ENCODE measurements at regions not wholly inside any gene's neighbourhood (a gene's known extent, or its start where the extent isn't known, plus 50 kb on each side); places are given as distances from the start of the nearest gene placed in this dataset.
A peak's percentile ranks its signal among the peaks of the same experiment; 100 is the strongest.

DNA sequence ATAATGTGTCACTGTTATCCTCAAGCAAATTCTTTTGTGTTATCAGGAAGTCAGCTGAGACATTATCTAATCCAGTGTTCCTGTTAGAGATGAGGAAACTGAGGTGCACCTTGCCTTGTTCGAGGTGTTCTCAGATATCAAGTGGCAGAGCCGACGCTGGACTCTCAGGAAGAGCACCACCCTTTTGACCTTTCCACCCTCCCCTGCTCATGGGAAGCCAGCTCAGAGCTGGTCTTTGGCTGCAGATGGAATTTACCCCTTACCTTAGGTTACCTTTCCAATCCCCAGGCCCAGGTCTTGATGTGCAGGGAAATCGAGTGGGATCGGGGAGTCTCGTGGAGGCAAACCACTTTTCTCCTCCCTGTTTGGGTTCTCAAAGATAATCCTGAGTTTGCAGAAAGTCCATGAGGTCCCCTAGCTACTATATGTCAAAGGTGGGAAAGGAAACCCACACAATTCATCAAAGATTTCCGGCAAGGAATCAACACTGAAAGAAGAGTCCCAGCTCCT is 62.9 kb upstream of the PIM1 start:
- DNase-seq (ENCODE audit: low read depth) = no peak
- H3K4me3 ChIP-seq (ENCODE audit: low read depth, low read length) = no peak overlapping the region
- TF ChIP-seq, protein P1, sequence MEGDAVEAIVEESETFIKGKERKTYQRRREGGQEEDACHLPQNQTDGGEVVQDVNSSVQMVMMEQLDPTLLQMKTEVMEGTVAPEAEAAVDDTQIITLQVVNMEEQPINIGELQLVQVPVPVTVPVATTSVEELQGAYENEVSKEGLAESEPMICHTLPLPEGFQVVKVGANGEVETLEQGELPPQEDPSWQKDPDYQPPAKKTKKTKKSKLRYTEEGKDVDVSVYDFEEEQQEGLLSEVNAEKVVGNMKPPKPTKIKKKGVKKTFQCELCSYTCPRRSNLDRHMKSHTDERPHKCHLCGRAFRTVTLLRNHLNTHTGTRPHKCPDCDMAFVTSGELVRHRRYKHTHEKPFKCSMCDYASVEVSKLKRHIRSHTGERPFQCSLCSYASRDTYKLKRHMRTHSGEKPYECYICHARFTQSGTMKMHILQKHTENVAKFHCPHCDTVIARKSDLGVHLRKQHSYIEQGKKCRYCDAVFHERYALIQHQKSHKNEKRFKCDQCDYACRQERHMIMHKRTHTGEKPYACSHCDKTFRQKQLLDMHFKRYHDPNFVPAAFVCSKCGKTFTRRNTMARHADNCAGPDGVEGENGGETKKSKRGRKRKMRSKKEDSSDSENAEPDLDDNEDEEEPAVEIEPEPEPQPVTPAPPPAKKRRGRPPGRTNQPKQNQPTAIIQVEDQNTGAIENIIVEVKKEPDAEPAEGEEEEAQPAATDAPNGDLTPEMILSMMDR (IDR thresholded peaks at IDR 0.05; ENCODE audit: insufficient read depth, low read length, severe bottlenecking) = no peak
- no peak for FAIRE-seq
- H3K27me3 ChIP-seq (ENCODE audit: control insufficient read depth, insufficient read depth, low read length) = no peaks in the 10 kb centered on the region
- H3K36me3 ChIP-seq (ENCODE audit: control insufficient read depth, insufficient read depth, low read length) = no peaks in the 10 kb centered on the region

DNA sequence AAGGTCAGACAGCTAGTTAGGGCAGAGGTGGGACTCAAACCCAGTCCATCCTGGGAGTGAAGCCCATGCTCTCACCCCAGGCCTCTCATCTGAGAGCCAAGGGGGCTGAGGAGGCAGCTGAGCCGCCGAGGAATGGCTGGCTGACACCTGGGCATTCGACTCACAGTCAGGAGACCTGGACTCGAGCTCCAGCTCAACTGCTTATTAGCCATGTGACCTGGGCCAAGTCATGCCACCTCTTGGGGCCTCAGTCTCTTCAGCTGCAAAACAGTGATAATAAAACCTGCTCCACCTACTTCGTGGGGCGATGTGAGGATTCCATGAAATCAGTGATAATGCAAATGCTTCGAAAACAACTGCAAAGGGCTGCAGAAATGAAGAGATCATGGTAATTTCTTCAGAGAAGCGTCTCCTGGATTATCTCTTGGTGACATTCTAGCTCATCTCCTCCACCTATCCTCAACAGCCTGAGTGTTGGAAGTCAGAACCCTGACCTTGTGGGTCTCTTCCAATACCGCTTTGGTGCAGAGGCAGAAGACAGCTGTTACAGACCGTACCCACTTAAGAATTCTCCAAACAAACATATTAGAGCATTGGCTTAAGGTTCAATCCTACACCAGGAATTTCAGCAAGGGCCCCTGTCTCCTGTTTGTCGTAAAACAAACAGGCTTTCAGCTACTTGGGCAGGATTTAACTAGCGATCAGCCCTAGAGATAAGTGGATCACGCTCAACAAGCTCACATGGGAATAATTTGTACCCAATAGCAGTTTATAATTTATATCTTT is 60.0 kb upstream of the PIM1 start:
- no peak for FAIRE-seq
- TF ChIP-seq, protein P1 (IDR thresholded peaks at IDR 0.05; ENCODE audit: insufficient read depth, low read length, severe bottlenecking) = no peak

DNA sequence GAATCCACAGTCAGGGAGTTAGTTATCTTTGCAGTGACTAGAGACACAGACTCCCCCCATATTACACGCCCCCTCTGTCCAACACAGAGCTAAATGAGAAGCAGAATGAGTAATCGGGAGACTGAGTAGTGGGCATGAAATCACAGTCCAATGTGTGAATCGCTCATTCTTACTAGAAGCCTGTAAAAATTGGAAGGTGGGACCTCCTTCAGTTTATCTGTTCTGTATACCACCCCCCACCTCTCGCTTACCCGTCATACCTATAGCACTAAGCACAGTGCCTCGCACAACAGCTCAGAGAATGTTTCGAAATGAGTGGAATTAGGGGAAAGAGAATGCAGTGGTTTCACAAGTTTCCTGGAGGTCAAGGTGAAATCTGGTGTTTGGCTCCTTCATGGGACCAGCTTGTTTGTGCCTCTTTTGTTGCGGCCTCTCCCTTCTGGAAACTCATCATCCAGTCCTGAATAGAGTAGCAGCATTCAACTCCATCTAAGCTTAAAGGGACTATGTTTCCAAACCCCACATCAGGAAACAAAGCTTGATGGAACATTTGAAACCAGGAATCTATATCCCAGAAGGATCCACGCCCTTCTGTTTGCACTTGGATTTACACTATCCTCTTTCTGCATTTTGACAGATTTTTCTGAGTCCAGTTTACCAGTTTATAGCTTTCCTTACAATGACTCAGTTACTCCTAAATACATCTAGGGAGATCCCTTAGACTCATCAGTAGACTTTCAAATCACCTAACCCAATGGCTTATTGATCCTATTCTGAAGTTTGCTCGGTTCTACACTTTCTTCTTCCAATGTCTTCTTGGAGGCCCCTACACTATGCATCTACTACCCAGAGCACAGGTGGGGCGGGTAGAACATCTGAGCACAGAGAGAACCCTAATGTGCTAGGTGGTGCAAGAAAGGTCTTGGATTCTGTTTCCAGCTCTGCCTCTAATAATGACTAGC is 59.2 kb upstream of the PIM1 start:
- no peaks in the 10 kb centered on the region for H3K27me3 ChIP-seq (ENCODE audit: control insufficient read depth, insufficient read depth, low read length)
- no peak overlapping the region for H3K4me3 ChIP-seq (ENCODE audit: low read depth, low read length)
- no peaks in the 10 kb centered on the region for H3K36me3 ChIP-seq (ENCODE audit: control insufficient read depth, insufficient read depth, low read length)
- TF ChIP-seq, protein P1 (IDR thresholded peaks at IDR 0.05; ENCODE audit: insufficient read depth, low read length, severe bottlenecking) = no peak
- DNase-seq (ENCODE audit: low read depth) (no peak), FAIRE-seq (peak; percentile 28)

More for the DNA sequence above, 60.0 kb upstream of the PIM1 start:
- DNase-seq (ENCODE audit: low read depth) = no peak
- Histone ChIP-seq H3K4me3 (ENCODE audit: low read depth, low read length) (no peak overlapping the region), H3K27me3 (ENCODE audit: control insufficient read depth, insufficient read depth, low read length) (no peaks in the 10 kb centered on the region), H3K36me3 (ENCODE audit: control insufficient read depth, insufficient read depth, low read length) (no peaks in the 10 kb centered on the region)

DNA sequence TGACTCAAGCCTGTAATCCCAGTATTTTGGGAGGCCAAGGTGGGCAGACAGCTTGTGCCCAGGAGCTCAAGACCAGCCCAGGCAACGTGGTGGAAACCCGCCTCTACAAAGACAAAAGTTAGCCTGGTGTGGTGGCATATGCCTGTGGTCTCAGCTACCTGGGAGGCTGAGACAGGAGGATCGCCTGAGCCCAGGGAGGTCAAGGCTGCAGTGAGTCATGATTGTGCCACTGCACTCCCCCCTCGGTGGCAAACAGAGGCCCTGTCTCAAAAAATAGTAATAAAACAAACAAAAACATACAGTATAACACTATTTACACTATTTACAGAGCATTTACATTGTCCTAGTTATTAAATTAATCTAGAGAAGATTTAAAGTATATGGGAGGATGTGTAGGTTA is 56.0 kb upstream of the PIM1 start:
- no peak overlapping the region for H3K4me3 ChIP-seq (ENCODE audit: low read depth, low read length)
- TF ChIP-seq, protein P1 (IDR thresholded peaks at IDR 0.05; ENCODE audit: insufficient read depth, low read length, severe bottlenecking) = no peak
- FAIRE-seq = no peak
- H3K36me3 ChIP-seq (ENCODE audit: control insufficient read depth, insufficient read depth, low read length) = no peaks in the 10 kb centered on the region
- no peak for DNase-seq (ENCODE audit: low read depth)
- no peaks in the 10 kb centered on the region for H3K27me3 ChIP-seq (ENCODE audit: control insufficient read depth, insufficient read depth, low read length)

DNA sequence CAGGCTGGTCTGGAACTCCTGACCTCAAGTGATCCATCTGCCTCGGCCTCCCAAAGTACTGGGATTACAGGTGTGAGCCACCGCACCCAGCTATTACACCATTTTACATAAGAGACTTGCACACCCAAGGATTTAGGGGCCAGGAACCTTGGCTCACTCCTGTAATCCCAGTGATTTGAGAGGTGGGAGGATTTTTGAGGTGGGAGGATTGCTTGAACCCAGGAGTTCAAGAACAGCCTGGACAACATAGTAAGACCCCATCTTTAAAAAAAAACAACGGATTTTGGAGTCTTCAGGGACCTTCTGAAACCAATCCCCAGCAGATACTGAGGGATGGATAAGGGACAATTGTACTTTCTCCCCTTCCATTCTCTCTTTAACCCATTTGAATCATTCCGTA is 55.3 kb upstream of the PIM1 start:
- TF ChIP-seq, protein P1 (IDR thresholded peaks at IDR 0.05; ENCODE audit: insufficient read depth, low read length, severe bottlenecking) = no peak
- Histone ChIP-seq H3K27me3 (ENCODE audit: control insufficient read depth, insufficient read depth, low read length) (no peaks in the 10 kb centered on the region), H3K4me3 (ENCODE audit: low read depth, low read length) (no peak overlapping the region), H3K36me3 (ENCODE audit: control insufficient read depth, insufficient read depth, low read length) (no peaks in the 10 kb centered on the region)
- FAIRE-seq = no peak
- no peak for DNase-seq (ENCODE audit: low read depth)

All from bronchial epithelial cell (primary cell).